ENCODE measurements at regions not wholly inside any gene's neighbourhood (a gene's known extent, or its start where the extent isn't known, plus 50 kb on each side); places are given as distances from the start of the nearest gene placed in this dataset.

- CTCF ChIA-PET, result no interaction called here
- no peaks in the 10 kb centered on the region for H3K9me2 ChIP-seq (ENCODE audit: insufficient read depth)
- no peak overlapping the region for H3K9ac ChIP-seq (ENCODE audit: low read length)
- H3K4me2 ChIP-seq (ENCODE audit: low read length), result no peak overlapping the region
- H3K9me3 ChIP-seq (ENCODE audit: control insufficient read depth in 1 of 2, insufficient read depth in 1 of 2, low read depth in 1 of 2, low read length in 2 of 2), result no peaks in the 10 kb centered on the region
- no peak overlapping the region for H3K27ac ChIP-seq (ENCODE audit: low read depth, low read length)
- RAD21 ChIA-PET (ENCODE audit: low non-redundant PET in 1 of 2, low total read pairs in 2 of 2, uncharacterized antibody in 2 of 2, unreplicated experiment in 2 of 2), result no interaction called here
- no peaks in the 10 kb centered on the region for H3K27me3 ChIP-seq (ENCODE audit: insufficient read depth, low read length)
- no peaks in the 10 kb centered on the region for H4K20me1 ChIP-seq (ENCODE audit: insufficient read depth)
- H3K79me2 ChIP-seq (ENCODE audit: insufficient read depth, low read length), result no peaks in the 10 kb centered on the region
- no peak overlapping the region for H3K4me3 ChIP-seq (replicated peaks in 1 of 2; ENCODE audit: low read depth in 1 of 2, low read length in 2 of 2)
- no peaks in the 10 kb centered on the region for H3K4me1 ChIP-seq (ENCODE audit: control insufficient read depth in 1 of 2, insufficient read depth in 2 of 2, low read length in 2 of 2)
- no TSS peak for BruUV-seq (replicated peaks)
- no peaks in the 10 kb centered on the region for H3K36me3 ChIP-seq (ENCODE audit: control insufficient read depth in 1 of 2, insufficient read depth in 2 of 2, low read length in 2 of 2)
- ATAC-seq (no peak), DNase-seq (ENCODE audit: low read depth, low spot score) (no peak)
- no peak overlapping the region for H2AFZ ChIP-seq (ENCODE audit: low read depth, low read length, poor library complexity, severe bottlenecking)
- intact Hi-C loops (cut with micrococcal nuclease), result no loop called here
- POLR2A ChIA-PET, result no interaction called here
- TF ChIP-seq ATF3 (IDR thresholded peaks at IDR 0.05) (no peak), EZH2phosphoT487 (IDR thresholded peaks at IDR 0.05; ENCODE audit: borderline replicate concordance) (no peak), SIN3A (IDR thresholded peaks at IDR 0.05; ENCODE audit: low read depth) (no peak), FOSL1 (IDR thresholded peaks at IDR 0.05; ENCODE audit: low read depth) (no peak), REST (IDR thresholded peaks at IDR 0.05; ENCODE audit: low read depth) (no peak), YY1 (IDR thresholded peaks at IDR 0.05; ENCODE audit: extremely low read depth, insufficient replicate concordance, low read depth, low read length) (no peak), SRF (IDR thresholded peaks at IDR 0.05; ENCODE audit: low read depth) (no peak), EGR1 (IDR thresholded peaks at IDR 0.05; ENCODE audit: low read depth) (no peak), CBX3 (IDR thresholded peaks at IDR 0.05; ENCODE audit: low read depth) (no peak)
These were observed 158.6 kb upstream of the ALG10B start for GRCh38 chr12:38157933-38158401.
